ENCODE measurements at regions not wholly inside any gene's neighbourhood (a gene's known extent, or its start where the extent isn't known, plus 50 kb on each side); places are given as distances from the start of the nearest gene placed in this dataset.

DNA sequence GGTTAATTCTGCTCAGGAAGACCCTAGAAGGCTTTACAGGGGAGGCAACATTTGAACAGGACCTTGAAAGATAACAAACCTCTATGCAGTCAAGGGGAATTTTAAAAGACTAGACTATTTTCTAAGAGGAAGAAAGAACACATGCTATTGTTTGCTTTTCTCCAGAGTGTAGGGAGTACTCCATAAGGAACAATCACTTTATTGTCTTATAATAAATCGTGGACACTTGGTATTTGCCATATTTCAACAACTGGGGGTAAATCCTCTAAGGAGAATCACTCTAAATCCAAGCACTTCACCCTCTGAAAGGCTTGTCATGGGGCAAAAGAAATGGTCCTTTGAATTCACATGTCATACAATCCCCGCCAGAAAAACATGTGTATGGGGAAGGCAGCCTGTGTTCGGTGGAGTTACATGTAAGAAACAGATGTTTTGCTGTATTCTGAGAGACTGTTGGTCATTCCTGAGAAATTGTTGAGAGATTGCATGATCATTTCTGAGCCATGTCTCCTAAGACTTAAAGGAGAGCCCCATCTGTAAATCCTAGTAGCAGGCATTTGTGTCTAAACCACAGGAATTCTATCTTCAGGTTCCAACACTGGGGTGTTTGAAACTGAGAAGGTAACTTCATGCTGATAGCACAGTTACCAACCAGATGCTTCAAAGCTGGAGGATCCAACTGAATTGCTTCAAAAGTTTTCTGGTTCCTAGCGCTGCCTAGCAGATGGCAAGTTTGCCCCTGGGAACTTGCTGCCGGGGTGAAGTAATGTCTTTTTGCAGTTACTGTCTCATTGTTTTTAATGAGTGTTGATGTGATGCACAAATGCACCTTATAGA lies 66.8 kb downstream of the FZD4 start:
- no peak for DNase-seq (ENCODE audit: low spot score)
- TF ChIP-seq, protein P1, sequence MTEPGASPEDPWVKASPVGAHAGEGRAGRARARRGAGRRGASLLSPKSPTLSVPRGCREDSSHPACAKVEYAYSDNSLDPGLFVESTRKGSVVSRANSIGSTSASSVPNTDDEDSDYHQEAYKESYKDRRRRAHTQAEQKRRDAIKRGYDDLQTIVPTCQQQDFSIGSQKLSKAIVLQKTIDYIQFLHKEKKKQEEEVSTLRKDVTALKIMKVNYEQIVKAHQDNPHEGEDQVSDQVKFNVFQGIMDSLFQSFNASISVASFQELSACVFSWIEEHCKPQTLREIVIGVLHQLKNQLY (CRISPR knock-in tag; IDR thresholded peaks at IDR 0.05), result no peak
- TF ChIP-seq ZNF416 (CRISPR knock-in tag; IDR thresholded peaks at IDR 0.05) (no peak), ZNF396 (CRISPR knock-in tag; IDR thresholded peaks at IDR 0.05; ENCODE audit: borderline replicate concordance) (no peak), CBFB (CRISPR knock-in tag; IDR thresholded peaks at IDR 0.05; ENCODE audit: low read depth) (no peak)
- TF ChIP-seq, protein P2, sequence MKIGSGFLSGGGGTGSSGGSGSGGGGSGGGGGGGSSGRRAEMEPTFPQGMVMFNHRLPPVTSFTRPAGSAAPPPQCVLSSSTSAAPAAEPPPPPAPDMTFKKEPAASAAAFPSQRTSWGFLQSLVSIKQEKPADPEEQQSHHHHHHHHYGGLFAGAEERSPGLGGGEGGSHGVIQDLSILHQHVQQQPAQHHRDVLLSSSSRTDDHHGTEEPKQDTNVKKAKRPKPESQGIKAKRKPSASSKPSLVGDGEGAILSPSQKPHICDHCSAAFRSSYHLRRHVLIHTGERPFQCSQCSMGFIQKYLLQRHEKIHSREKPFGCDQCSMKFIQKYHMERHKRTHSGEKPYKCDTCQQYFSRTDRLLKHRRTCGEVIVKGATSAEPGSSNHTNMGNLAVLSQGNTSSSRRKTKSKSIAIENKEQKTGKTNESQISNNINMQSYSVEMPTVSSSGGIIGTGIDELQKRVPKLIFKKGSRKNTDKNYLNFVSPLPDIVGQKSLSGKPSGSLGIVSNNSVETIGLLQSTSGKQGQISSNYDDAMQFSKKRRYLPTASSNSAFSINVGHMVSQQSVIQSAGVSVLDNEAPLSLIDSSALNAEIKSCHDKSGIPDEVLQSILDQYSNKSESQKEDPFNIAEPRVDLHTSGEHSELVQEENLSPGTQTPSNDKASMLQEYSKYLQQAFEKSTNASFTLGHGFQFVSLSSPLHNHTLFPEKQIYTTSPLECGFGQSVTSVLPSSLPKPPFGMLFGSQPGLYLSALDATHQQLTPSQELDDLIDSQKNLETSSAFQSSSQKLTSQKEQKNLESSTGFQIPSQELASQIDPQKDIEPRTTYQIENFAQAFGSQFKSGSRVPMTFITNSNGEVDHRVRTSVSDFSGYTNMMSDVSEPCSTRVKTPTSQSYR (CRISPR knock-in tag; IDR thresholded peaks at IDR 0.05), result no peak
- TF ChIP-seq, protein P3, sequence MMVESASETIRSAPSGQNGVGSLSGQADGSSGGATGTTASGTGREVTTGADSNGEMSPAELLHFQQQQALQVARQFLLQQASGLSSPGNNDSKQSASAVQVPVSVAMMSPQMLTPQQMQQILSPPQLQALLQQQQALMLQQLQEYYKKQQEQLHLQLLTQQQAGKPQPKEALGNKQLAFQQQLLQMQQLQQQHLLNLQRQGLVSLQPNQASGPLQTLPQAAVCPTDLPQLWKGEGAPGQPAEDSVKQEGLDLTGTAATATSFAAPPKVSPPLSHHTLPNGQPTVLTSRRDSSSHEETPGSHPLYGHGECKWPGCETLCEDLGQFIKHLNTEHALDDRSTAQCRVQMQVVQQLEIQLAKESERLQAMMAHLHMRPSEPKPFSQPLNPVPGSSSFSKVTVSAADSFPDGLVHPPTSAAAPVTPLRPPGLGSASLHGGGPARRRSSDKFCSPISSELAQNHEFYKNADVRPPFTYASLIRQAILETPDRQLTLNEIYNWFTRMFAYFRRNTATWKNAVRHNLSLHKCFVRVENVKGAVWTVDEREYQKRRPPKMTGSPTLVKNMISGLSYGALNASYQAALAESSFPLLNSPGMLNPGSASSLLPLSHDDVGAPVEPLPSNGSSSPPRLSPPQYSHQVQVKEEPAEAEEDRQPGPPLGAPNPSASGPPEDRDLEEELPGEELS (CRISPR knock-in tag; IDR thresholded peaks at IDR 0.05), result no peak
- TF ChIP-seq, protein P4, sequence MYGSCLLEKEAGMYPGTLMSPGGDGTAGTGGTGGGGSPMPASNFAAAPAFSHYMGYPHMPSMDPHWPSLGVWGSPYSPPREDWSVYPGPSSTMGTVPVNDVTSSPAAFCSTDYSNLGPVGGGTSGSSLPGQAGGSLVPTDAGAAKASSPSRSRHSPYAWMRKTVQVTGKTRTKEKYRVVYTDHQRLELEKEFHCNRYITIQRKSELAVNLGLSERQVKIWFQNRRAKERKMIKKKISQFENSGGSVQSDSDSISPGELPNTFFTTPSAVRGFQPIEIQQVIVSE (CRISPR knock-in tag; IDR thresholded peaks at IDR 0.05; ENCODE audit: borderline replicate concordance), result no peak
- ChIA-PET POLR2A (no interaction called here), CTCF (interaction anchor here (1.4 kb wide), 1 partner anchor 18 kb away, joined by 3 read pairs; no protein-coding TSS in a partner anchor)
- Mint-ChIP-seq H3K27ac (no peak overlapping the region), H3K4me1 (no peaks in the 10 kb centered on the region), H3K27me3 (ENCODE audit: low read depth) (no peaks in the 10 kb centered on the region), H3K36me3 (no peaks in the 10 kb centered on the region), H3K4me3 (no peak overlapping the region), H3K9me3 (peaks cover 3% of the 10 kb centered on the region; the same call in 1 of the 2 replicates)
- ATAC-seq, result no peak

DNA sequence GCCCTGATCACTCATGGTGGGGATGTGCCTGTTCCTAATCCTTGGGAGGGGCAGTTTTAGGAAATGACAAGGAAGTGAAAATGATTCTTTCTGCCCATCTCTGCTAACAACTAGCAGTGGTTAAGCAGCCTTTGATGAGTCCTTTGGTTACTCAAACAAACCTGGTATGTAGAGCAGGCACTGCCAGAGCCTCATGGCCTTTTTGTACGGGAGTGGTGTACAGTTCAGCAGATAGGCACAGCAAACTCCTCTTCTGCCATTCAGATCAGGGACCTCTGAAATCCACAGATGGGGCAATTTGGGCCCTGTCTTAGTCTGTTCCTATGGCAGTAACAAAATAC lies 66.2 kb downstream of the FZD4 start:
- Mint-ChIP-seq H3K27me3 (ENCODE audit: low read depth) (no peaks in the 10 kb centered on the region), H3K9me3 (peaks cover 3% of the 10 kb centered on the region; the same call in 1 of the 2 replicates), H3K4me3 (no peak overlapping the region), H3K36me3 (no peaks in the 10 kb centered on the region), H3K27ac (no peak overlapping the region), H3K4me1 (no peaks in the 10 kb centered on the region)
- ATAC-seq, result no peak
- no peak for TF ChIP-seq ESRRA (CRISPR knock-in tag; IDR thresholded peaks at IDR 0.05; ENCODE audit: borderline replicate concordance)
- CTCF ChIA-PET, result interaction anchor here (1.4 kb wide), 1 partner anchor 19 kb away, joined by 3 read pairs; no protein-coding TSS in a partner anchor
- no peak for DNase-seq (ENCODE audit: low spot score)
- POLR2A ChIA-PET, result no interaction called here

DNA sequence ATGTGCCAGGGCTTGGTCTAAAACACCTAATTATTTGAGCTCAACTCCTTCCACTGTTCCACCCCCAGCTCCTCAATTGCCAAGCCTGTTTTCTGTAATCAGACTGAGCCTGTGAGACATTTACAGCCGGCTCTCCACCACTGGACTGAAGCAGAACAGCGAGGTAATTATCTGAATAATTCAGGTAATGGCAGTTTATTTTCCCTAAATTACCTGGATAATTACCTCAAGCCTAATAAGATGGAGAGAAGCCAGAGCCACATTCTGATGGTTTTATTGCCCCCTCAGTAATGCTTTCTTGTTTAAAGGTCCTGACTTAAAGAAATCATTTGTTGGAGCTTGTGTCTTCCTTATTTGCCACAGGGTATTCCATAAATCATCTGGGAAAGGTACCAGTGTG lies 64.2 kb downstream of the FZD4 start:
- TF ChIP-seq SOX15 (CRISPR knock-in tag; IDR thresholded peaks at IDR 0.05) (peak; percentile 59; the same call in 1 of the 2 replicates), FOXJ3 (CRISPR knock-in tag; IDR thresholded peaks at IDR 0.05; ENCODE audit: borderline replicate concordance) (no peak)
- no peaks in the 10 kb centered on the region for H3K9me3 Mint-ChIP-seq
- ATAC-seq (no peak), DNase-seq (ENCODE audit: low spot score) (no peak)
- no peak overlapping the region for H3K27ac Mint-ChIP-seq
- ChIA-PET POLR2A (no interaction called here), CTCF (no interaction called here)
- H3K36me3 Mint-ChIP-seq, result no peaks in the 10 kb centered on the region
- no peak overlapping the region for H3K4me3 Mint-ChIP-seq
- no peaks in the 10 kb centered on the region for H3K4me1 Mint-ChIP-seq
- H3K27me3 Mint-ChIP-seq (ENCODE audit: low read depth), result no peaks in the 10 kb centered on the region

DNA sequence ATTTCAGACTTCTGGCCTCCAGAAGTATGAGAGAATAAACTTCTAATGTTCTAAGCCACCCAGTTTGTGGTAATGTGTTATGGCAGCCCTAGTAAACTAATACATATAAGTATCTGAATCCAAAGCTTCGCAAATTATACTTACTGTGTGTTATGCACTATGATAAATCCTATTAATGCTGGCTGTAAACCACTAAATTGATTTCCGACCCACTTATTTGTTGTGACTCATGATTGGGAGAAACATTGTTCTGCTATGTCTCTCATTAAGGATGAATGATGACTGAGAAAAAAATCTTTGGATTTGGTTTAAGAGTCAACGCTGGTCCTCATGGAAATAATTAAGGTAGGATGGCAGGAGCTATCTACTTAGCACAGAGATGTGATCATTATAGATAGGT lies 62.0 kb downstream of the FZD4 start:
- Mint-ChIP-seq H3K27ac (no peak overlapping the region), H3K4me3 (no peak overlapping the region), H3K4me1 (no peaks in the 10 kb centered on the region), H3K27me3 (ENCODE audit: low read depth) (no peaks in the 10 kb centered on the region), H3K36me3 (no peaks in the 10 kb centered on the region), H3K9me3 (no peaks in the 10 kb centered on the region)
- ATAC-seq, result no peak
- ChIA-PET POLR2A (no interaction called here), CTCF (interaction anchor here (1.3 kb wide), 1 partner anchor 22 kb away, joined by 3 read pairs; no protein-coding TSS in a partner anchor)
- DNase-seq (ENCODE audit: low spot score), result no peak
- TF ChIP-seq, protein P5, sequence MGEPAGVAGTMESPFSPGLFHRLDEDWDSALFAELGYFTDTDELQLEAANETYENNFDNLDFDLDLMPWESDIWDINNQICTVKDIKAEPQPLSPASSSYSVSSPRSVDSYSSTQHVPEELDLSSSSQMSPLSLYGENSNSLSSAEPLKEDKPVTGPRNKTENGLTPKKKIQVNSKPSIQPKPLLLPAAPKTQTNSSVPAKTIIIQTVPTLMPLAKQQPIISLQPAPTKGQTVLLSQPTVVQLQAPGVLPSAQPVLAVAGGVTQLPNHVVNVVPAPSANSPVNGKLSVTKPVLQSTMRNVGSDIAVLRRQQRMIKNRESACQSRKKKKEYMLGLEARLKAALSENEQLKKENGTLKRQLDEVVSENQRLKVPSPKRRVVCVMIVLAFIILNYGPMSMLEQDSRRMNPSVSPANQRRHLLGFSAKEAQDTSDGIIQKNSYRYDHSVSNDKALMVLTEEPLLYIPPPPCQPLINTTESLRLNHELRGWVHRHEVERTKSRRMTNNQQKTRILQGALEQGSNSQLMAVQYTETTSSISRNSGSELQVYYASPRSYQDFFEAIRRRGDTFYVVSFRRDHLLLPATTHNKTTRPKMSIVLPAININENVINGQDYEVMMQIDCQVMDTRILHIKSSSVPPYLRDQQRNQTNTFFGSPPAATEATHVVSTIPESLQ (CRISPR knock-in tag; IDR thresholded peaks at IDR 0.05), result no peak
- TF ChIP-seq ZNF317 (CRISPR knock-in tag; IDR thresholded peaks at IDR 0.05; ENCODE audit: borderline replicate concordance, low read depth), result no peak
- no peak for TF ChIP-seq ZNF138 (CRISPR knock-in tag; conservative IDR thresholded peaks at IDR 0.05)

Measured in WTC11 (cell line).